Thyroid gland (tissue), 4 donors: ENCODE measurements at regions not wholly inside any gene's neighbourhood (a gene's known extent, or its start where the extent isn't known, plus 50 kb on each side); places are given as distances from the start of the nearest gene placed in this dataset.

Experiments
- POLR2A ChIP-seq, 2 donors: fragments of 450-650 bp; IDR thresholded peaks; one replicate each; pipeline ENCODE4 v1.6.1; 2017; ENCODE audit warnings: antibody characterized with exemption in 2 of 2, mild to moderate bottlenecking in 2 of 2, moderate library complexity in 1 of 2
- TF ChIP-seq, protein P1 (sequence below), 6 experiments: fragments of 200-600 bp in 3 of 6; fragments of 450-650 bp in 3 of 6; sonication (generic) in 3 of 6; IDR thresholded peaks; one replicate each; pipeline ENCODE4 v1.5.1; 2016 to 2019; ENCODE audit warnings: antibody characterized with exemption in 6 of 6, mild to moderate bottlenecking in 2 of 6, inconsistent platforms in 1 of 6, moderate library complexity in 1 of 6

DNA sequence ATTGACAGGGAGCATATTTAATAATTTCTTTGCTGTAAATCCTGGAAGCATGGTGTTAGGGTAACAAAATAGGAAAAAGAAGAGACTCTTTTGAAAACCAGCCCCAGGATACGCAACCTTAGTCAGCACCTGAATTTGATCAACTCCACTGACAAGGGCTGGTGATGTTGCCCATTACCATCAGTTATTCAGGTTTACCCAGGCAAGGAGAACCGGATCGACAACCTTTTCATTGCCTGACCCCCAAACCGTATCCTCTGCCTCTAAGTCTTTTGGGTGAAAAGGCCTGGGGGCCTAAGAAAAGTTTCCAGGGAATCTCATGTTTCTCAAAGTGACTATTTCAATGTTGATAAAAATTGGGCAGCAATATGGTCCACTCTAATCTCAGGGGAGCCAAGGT is 313.3 kb downstream of the KBTBD8 start:
- TF ChIP-seq, protein P1, sequence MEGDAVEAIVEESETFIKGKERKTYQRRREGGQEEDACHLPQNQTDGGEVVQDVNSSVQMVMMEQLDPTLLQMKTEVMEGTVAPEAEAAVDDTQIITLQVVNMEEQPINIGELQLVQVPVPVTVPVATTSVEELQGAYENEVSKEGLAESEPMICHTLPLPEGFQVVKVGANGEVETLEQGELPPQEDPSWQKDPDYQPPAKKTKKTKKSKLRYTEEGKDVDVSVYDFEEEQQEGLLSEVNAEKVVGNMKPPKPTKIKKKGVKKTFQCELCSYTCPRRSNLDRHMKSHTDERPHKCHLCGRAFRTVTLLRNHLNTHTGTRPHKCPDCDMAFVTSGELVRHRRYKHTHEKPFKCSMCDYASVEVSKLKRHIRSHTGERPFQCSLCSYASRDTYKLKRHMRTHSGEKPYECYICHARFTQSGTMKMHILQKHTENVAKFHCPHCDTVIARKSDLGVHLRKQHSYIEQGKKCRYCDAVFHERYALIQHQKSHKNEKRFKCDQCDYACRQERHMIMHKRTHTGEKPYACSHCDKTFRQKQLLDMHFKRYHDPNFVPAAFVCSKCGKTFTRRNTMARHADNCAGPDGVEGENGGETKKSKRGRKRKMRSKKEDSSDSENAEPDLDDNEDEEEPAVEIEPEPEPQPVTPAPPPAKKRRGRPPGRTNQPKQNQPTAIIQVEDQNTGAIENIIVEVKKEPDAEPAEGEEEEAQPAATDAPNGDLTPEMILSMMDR (IDR thresholded peaks at IDR 0.05): no peak
- TF ChIP-seq POLR2A (IDR thresholded peaks at IDR 0.05): no peak
